Aorta (tissue), 5 donors: ENCODE measurements at regions not wholly inside any gene's neighbourhood (a gene's known extent, or its start where the extent isn't known, plus 50 kb on each side); places are given as distances from the start of the nearest gene placed in this dataset.
A peak's percentile ranks its signal among the peaks of the same experiment; 100 is the strongest.

Experiments
- ATAC-seq: fragments of 200-7000 bp; cut with Tn5 transposase; one replicate; pipeline ENCODE4 v1.9.1; 2022; ENCODE audit warnings: moderate library complexity; ENCODE audit not compliant: low FRiP score
- DNase-seq, 2 donors: peaks; one replicate each; pipeline ENCODE4 v3.0.0-alpha.2; 2020
- H3K27ac ChIP-seq, 2 donors: one replicate each; pipeline ENCODE4 v1.5.1; 2013; ENCODE audit warnings: low read length in 2 of 2, mild to moderate bottlenecking in 2 of 2, moderate library complexity in 2 of 2, control low read depth in 1 of 2, inconsistent platforms in 1 of 2, low read depth in 1 of 2
- H3K27me3 ChIP-seq, 2 donors: one replicate each; pipeline ENCODE4 v1.6.1; 2013; ENCODE audit warnings: control low read depth in 1 of 2, low read length in 1 of 2, mild to moderate bottlenecking in 1 of 2, moderate library complexity in 1 of 2; ENCODE audit not compliant: insufficient read depth in 2 of 2, control insufficient read depth in 1 of 2
- H3K36me3 ChIP-seq, 2 donors: one replicate each; pipeline ENCODE4 v1.6.1; 2013; ENCODE audit warnings: control low read depth in 1 of 2, low read length in 1 of 2, mild to moderate bottlenecking in 1 of 2; ENCODE audit not compliant: insufficient read depth in 2 of 2, control insufficient read depth in 1 of 2
- H3K4me1 ChIP-seq, 2 donors: one replicate each; pipeline ENCODE4 v1.6.1; 2013; ENCODE audit warnings: low read length in 2 of 2, control low read depth in 1 of 2, mild to moderate bottlenecking in 1 of 2, moderate library complexity in 1 of 2; ENCODE audit not compliant: insufficient read depth in 2 of 2, control insufficient read depth in 1 of 2
- H3K4me3 ChIP-seq, 2 donors: one replicate each; pipeline ENCODE4 v1.5.1; 2013; ENCODE audit warnings: low read length in 2 of 2, control low read depth in 1 of 2, mild to moderate bottlenecking in 1 of 2
- H3K9me3 ChIP-seq: one replicate; pipeline ENCODE4 v1.6.1; 2013; ENCODE audit warnings: mild to moderate bottlenecking, low read length; ENCODE audit not compliant: control insufficient read depth
- WGBS, 2 donors: extraction: QIAGEN DNeasy Blood & Tissue Kit; methylation state at CpG; one replicate each; pipeline ENCODE4 v1.1.7; 2013; 5-methylcytosine and 5-hydroxymethylcytosine counted together
- intact Hi-C, 2 donors: fragments of 100-400 bp; cut with DNase I; formaldehyde crosslinking; loops; one replicate each; pipeline versions ENCODE4 v1.14.2 to v1.15.0; 2022
- donor health status: healthy with polysubstance abuse.
- donor health status: Bipolar disorder and iron deficiency.
- donor health status: DM: no; HTN: no; CAD: no.
- donor health status: DM: no; HTN: no; CAD: no.
- donor health status: DM: yes; HTN: yes; CAD: no.

GRCh38 chr2:222776792-222777191 is 84.0 kb upstream of the ACSL3 start:
- intact Hi-C loops: no loop called here
- H3K36me3 ChIP-seq: no peaks in the 10 kb centered on the region
- H3K4me3 ChIP-seq: no peak overlapping the region
- DNase-seq: no peak
- ATAC-seq: no peak
- WGBS, 2 donors: 89 to 90% methylated on average over 3 of the region's 3 CpGs
- no peaks in the 10 kb centered on the region for H3K4me1 ChIP-seq
- H3K9me3 ChIP-seq: no peaks in the 10 kb centered on the region
- no peak overlapping the region for H3K27ac ChIP-seq
- no peaks in the 10 kb centered on the region for H3K27me3 ChIP-seq

- intact Hi-C loops: no loop called here
- 56 to 57% methylated on average over 3 of the region's 3 CpGs for WGBS, 2 donors
- H3K27me3 ChIP-seq: no peaks in the 10 kb centered on the region
Measured at GRCh38 chr2:222778400-222778799, 82.4 kb upstream of the ACSL3 start.

GRCh38 chr2:222779145-222779832 is 81.5 kb upstream of the ACSL3 start:
- 82 to 90% methylated on average over 5 of the region's 5 CpGs for WGBS, 2 donors

More at GRCh38 chr2:222778400-222778799, 82.4 kb upstream of the ACSL3 start:
- no peak for DNase-seq
- H3K36me3 ChIP-seq: no peaks in the 10 kb centered on the region
- H3K4me3 ChIP-seq: no peak overlapping the region
- no peak overlapping the region for H3K27ac ChIP-seq
- no peaks in the 10 kb centered on the region for H3K9me3 ChIP-seq
- ATAC-seq: no peak
- H3K4me1 ChIP-seq: no peaks in the 10 kb centered on the region

GRCh38 chr2:222780051-222780450 is 80.8 kb upstream of the ACSL3 start:
- H3K27me3 ChIP-seq: no peaks in the 10 kb centered on the region
- intact Hi-C loops: no loop called here
- H3K36me3 ChIP-seq: no peaks in the 10 kb centered on the region
- H3K27ac ChIP-seq: no peak overlapping the region
- no peaks in the 10 kb centered on the region for H3K9me3 ChIP-seq
- no peak overlapping the region for H3K4me3 ChIP-seq
- H3K4me1 ChIP-seq: no peaks in the 10 kb centered on the region
- no peak for ATAC-seq
- WGBS, 2 donors: 87 to 88% methylated on average over 4 of the region's 4 CpGs
- no peak for DNase-seq

More at GRCh38 chr2:222779145-222779832, 81.5 kb upstream of the ACSL3 start:
- intact Hi-C loops: no loop called here
- Histone ChIP-seq H3K27ac (no peak overlapping the region), H3K4me3 (no peak overlapping the region), H3K36me3 (no peaks in the 10 kb centered on the region), H3K27me3 (no peaks in the 10 kb centered on the region), H3K9me3 (no peaks in the 10 kb centered on the region), H3K4me1 (no peaks in the 10 kb centered on the region)
- ATAC-seq (no peak), DNase-seq (no peak)

- no peaks in the 10 kb centered on the region for H3K36me3 ChIP-seq
- no peaks in the 10 kb centered on the region for H3K9me3 ChIP-seq
- H3K27ac ChIP-seq: no peak overlapping the region
- no peaks in the 10 kb centered on the region for H3K27me3 ChIP-seq
- H3K4me1 ChIP-seq: no peaks in the 10 kb centered on the region
- WGBS, 2 donors: 88 to 89% methylated on average over 6 of the region's 6 CpGs
- intact Hi-C loops: no loop called here
- no peak overlapping the region for H3K4me3 ChIP-seq
- no peak for ATAC-seq
- no peak for DNase-seq
Measured at GRCh38 chr2:222782201-222782730, 78.6 kb upstream of the ACSL3 start.

DNA sequence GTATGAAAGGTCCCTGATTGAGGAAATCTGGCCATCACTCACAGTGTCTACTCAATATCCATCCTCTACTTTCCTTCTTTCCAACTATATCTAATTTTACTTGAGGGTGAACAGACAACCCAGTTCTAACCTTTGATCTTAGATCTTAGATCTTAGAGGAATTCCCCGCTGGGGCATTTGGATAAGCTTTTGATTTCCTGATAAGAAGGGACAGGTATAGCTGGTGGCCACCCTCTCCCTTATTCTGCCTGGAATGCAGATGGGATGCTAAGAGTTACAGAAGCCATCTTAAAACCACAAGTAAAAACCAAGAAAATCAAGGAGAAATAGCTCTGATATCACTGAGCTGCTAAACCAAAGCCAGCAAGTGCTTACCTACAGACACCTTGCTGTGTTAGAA is 77.2 kb upstream of the ACSL3 start:
- H3K4me1 ChIP-seq: no peaks in the 10 kb centered on the region
- DNase-seq (no peak), ATAC-seq (no peak)
- H3K4me3 ChIP-seq: no peak overlapping the region
- no peak overlapping the region for H3K27ac ChIP-seq
- intact Hi-C loops: no loop called here
- 91 to 96% methylated on average over 1 of the region's 1 CpG for WGBS, 2 donors
- H3K27me3 ChIP-seq: no peaks in the 10 kb centered on the region
- no peaks in the 10 kb centered on the region for H3K9me3 ChIP-seq
- H3K36me3 ChIP-seq: no peaks in the 10 kb centered on the region

DNA sequence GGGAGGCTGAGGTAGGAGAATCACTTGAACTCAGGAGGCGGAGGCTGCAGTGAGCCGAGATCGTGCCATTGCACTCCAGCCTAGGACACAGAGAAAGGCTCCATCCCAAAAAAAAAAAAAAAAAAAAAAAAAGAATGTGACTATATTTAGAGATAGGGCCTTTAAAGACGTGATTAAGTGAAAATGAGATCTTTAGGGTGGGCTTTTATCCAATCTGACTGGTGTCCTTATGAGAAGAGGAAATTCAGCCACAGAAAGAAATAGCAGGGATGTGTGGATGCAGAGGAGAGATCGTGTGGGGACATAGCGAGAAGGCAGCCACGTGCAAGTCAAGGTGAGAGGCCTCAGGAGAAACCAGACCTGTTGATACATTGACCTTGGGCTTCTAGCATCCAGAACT is 69.9 kb upstream of the ACSL3 start:
- Histone ChIP-seq H3K27ac (no peak overlapping the region), H3K27me3 (no peaks in the 10 kb centered on the region), H3K36me3 (no peaks in the 10 kb centered on the region), H3K4me1 (no peaks in the 10 kb centered on the region), H3K9me3 (no peaks in the 10 kb centered on the region), H3K4me3 (no peak overlapping the region)
- WGBS, 2 donors: 86 to 87% methylated on average over 7 of the region's 7 CpGs
- no peak for ATAC-seq
- intact Hi-C loops: loop anchor here in 1 of 2 donors (10.0 kb wide), 1 partner anchor 86 kb away; no protein-coding TSS in a partner anchor
- DNase-seq: no peak

DNA sequence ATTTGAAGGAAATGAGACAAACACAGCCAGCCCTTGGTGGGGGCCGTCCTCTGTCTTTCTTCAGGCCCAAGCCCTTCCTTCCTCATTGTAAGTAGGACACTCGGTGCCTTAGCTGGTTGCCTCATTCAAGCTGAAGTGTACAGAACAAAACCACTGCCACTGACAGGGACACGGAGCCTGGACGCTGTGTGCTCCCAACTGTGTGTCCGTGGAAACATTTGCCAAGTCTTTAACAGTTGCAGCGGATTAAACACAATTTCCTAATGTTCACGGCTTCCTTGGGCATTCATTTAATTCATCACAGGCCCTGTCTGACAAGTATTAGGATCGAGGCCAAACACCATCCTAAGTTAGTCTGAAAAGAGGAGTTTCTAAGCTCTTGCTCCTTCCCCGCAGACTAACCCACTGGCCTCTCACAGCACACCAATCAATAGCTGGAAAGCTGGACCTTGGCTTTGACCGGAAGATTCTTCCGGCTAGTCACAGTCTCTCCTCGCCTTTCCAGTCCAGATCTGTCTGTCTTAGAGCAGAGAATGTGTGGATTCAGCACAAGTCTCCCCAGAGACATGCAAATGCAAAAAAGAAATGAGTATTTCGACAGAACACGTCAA is 68.7 kb upstream of the ACSL3 start:
- peak overlapping the region in 1 of 2 donors; percentile 89 for H3K27ac ChIP-seq
- no peaks in the 10 kb centered on the region for H3K36me3 ChIP-seq
- peaks cover 0 to 5% of the 10 kb centered on the region in 2 donors for H3K4me1 ChIP-seq
- peak; percentile 63 for ATAC-seq
- H3K4me3 ChIP-seq: no peak overlapping the region
- H3K27me3 ChIP-seq: no peaks in the 10 kb centered on the region
- 20 to 22% methylated on average over 14 of the region's 14 CpGs for WGBS, 2 donors
- peak in 1 of 2 donors; percentile 70 for DNase-seq
- intact Hi-C loops: loop anchor here in 1 of 2 donors (10.0 kb wide), 1 partner anchor 87 kb away; no protein-coding TSS in a partner anchor
- no peaks in the 10 kb centered on the region for H3K9me3 ChIP-seq
